Transverse colon (tissue), 3 donors: ENCODE measurements at regions not wholly inside any gene's neighbourhood (a gene's known extent, or its start where the extent isn't known, plus 50 kb on each side); places are given as distances from the start of the nearest gene placed in this dataset.

Experiments
- CTCF ChIP-seq, 5 experiments: fragments of 200-600 bp in 3 of 5; fragments of 450-650 bp in 2 of 5; sonication (generic) in 3 of 5; IDR thresholded peaks; 1 replicate in 2 of 5; 2 replicates in 3 of 5; pipeline ENCODE4 v1.5.1; 2016 to 2017; ENCODE audit warnings: antibody characterized with exemption in 5 of 5, inconsistent platforms in 3 of 5, mild to moderate bottlenecking in 2 of 5, moderate library complexity in 1 of 5
- POLR2A ChIP-seq: fragments of 450-650 bp; IDR thresholded peaks from one replicate; pipeline ENCODE4 v1.6.1; 2016; ENCODE audit warnings: antibody characterized with exemption, mild to moderate bottlenecking, moderate library complexity

GRCh38 chr7:131276748-131277147 is 50.9 kb upstream of the MKLN1 start:
- TF ChIP-seq CTCF (IDR thresholded peaks at IDR 0.05) (no peak), POLR2A (no peak)
